Parathyroid adenoma (tissue), 2 donors: ENCODE measurements at regions not wholly inside any gene's neighbourhood (a gene's known extent, or its start where the extent isn't known, plus 50 kb on each side); places are given as distances from the start of the nearest gene placed in this dataset.

Source experiments
- H2AFZ ChIP-seq: fragments of 300-600 bp; sonication (generic); one replicate; pipeline ENCODE4 v1.7.0; 2017; ENCODE audit warnings: antibody characterized with exemption, mild to moderate bottlenecking
- H3K27ac ChIP-seq: fragments of 300-600 bp; sonication (generic); one replicate; pipeline ENCODE4 v1.7.0; 2017
- H3K27me3 ChIP-seq: fragments of 300-600 bp; sonication (generic); one replicate; pipeline ENCODE4 v1.7.0; 2017; ENCODE audit warnings: low read length; ENCODE audit not compliant: control insufficient read depth, insufficient read depth
- H3K36me3 ChIP-seq: fragments of 300-600 bp; sonication (generic); one replicate; pipeline ENCODE4 v1.7.0; 2017; ENCODE audit warnings: low read length; ENCODE audit not compliant: control insufficient read depth, insufficient read depth
- H3K4me1 ChIP-seq: fragments of 300-600 bp; sonication (generic); one replicate; pipeline ENCODE4 v1.7.0; 2017; ENCODE audit warnings: control low read depth
- H3K4me2 ChIP-seq: fragments of 300-600 bp; sonication (generic); one replicate; pipeline ENCODE4 v1.7.0; 2017; ENCODE audit warnings: low read length
- H3K4me3 ChIP-seq: fragments of 300-600 bp; sonication (generic); one replicate; pipeline ENCODE4 v1.7.0; 2017; ENCODE audit warnings: low read depth, low read length
- H3K79me2 ChIP-seq: fragments of 300-600 bp; sonication (generic); one replicate; pipeline ENCODE4 v1.7.0; 2017; ENCODE audit warnings: control low read depth
- H3K9ac ChIP-seq: fragments of 300-600 bp; sonication (generic); one replicate; pipeline ENCODE4 v1.7.0; 2017; ENCODE audit warnings: mild to moderate bottlenecking
- H3K9me3 ChIP-seq: fragments of 300-600 bp; sonication (generic); one replicate; pipeline ENCODE4 v1.7.0; 2017; ENCODE audit warnings: low read length; ENCODE audit not compliant: control insufficient read depth
- TF ChIP-seq, protein P1 (sequence below): fragments of 300-600 bp; sonication (generic); IDR thresholded peaks from one replicate; pipeline ENCODE4 v1.7.0; 2017; ENCODE audit warnings: antibody characterized with exemption, mild to moderate bottlenecking
- donor health status: primary hyperparathyroidism.

DNA sequence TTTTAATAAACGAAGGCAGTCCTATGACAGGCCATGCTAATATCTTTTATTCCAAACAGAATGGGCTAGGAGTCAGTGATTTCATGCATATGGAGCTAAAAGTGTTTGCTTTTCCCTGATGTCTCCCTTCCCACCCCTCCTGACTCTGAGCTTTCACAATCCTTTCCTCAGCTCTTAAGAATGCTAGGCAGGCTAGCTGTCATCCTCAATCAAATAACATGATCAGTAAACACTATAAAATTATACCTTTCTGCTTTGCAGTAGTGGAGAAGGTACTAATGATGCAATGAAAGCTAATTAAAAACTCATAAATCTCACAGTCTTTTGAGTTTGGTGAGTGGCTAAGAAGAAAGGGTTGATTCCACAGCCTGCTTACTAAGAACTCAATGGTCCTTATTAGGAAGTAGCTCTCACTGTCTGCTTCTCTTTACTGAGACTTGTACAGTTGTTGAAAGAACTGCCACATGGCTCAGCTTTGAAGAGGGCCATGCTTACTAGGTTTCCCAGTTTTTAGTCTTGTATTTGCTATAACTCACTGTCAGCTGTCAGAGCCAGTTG is 250.9 kb upstream of the JAG1 start:
- Histone ChIP-seq H3K27me3 (no peaks in the 10 kb centered on the region), H3K4me2 (no peak overlapping the region), H3K36me3 (no peaks in the 10 kb centered on the region), H3K27ac (no peak overlapping the region), H3K9ac (no peak overlapping the region), H3K4me3 (no peak overlapping the region), H3K4me1 (no peaks in the 10 kb centered on the region), H3K9me3 (no peaks in the 10 kb centered on the region), H2AFZ (no peak overlapping the region), H3K79me2 (no peaks in the 10 kb centered on the region)
- TF ChIP-seq, protein P1, sequence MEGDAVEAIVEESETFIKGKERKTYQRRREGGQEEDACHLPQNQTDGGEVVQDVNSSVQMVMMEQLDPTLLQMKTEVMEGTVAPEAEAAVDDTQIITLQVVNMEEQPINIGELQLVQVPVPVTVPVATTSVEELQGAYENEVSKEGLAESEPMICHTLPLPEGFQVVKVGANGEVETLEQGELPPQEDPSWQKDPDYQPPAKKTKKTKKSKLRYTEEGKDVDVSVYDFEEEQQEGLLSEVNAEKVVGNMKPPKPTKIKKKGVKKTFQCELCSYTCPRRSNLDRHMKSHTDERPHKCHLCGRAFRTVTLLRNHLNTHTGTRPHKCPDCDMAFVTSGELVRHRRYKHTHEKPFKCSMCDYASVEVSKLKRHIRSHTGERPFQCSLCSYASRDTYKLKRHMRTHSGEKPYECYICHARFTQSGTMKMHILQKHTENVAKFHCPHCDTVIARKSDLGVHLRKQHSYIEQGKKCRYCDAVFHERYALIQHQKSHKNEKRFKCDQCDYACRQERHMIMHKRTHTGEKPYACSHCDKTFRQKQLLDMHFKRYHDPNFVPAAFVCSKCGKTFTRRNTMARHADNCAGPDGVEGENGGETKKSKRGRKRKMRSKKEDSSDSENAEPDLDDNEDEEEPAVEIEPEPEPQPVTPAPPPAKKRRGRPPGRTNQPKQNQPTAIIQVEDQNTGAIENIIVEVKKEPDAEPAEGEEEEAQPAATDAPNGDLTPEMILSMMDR: no peak

GRCh38 chr20:10925767-10926166 is 252.0 kb upstream of the JAG1 start:
- H3K27ac ChIP-seq: no peak overlapping the region
- no peaks in the 10 kb centered on the region for H3K36me3 ChIP-seq
- no peaks in the 10 kb centered on the region for H3K27me3 ChIP-seq
- TF ChIP-seq, protein P1: no peak
- H3K4me1 ChIP-seq: no peaks in the 10 kb centered on the region
- no peak overlapping the region for H3K9ac ChIP-seq
- H3K4me2 ChIP-seq: no peak overlapping the region
- H3K4me3 ChIP-seq: no peak overlapping the region
- no peak overlapping the region for H2AFZ ChIP-seq
- H3K9me3 ChIP-seq: no peaks in the 10 kb centered on the region
- H3K79me2 ChIP-seq: no peaks in the 10 kb centered on the region

DNA sequence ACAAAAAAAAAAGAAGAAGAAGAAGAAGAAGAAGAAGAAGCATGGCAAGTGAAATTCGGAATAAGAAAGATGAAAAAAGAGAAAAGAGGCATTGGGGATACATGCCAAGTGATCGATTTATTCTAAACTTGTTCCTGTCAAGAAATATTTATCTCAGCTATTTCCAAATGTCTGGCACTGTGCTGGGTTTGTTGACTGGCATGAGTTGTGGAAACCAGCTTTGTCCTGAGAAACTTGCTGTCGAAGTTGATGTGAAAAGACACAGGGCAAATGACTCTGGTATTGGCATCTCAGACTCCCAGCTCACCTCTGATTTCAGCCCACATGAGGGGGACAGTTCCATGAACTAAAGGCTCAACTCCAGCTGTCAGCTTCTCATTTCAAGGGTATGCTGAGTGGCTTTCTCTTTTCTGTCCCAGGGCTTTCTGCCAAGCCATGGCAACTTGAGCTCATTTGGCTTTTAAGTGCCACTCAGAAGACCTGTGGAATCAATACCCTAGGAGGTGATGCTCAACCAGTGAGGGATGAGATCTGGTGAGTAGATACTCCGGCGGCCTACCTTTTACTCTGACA is 253.3 kb upstream of the JAG1 start:
- Histone ChIP-seq H3K4me3 (no peak overlapping the region), H3K79me2 (no peaks in the 10 kb centered on the region), H3K9me3 (no peaks in the 10 kb centered on the region), H3K27me3 (no peaks in the 10 kb centered on the region), H3K36me3 (no peaks in the 10 kb centered on the region), H3K4me2 (no peak overlapping the region), H3K9ac (no peak overlapping the region), H3K4me1 (no peaks in the 10 kb centered on the region), H3K27ac (no peak overlapping the region), H2AFZ (no peak overlapping the region)
- TF ChIP-seq, protein P1: no peak

- H3K9ac ChIP-seq: no peak overlapping the region
- no peaks in the 10 kb centered on the region for H3K27me3 ChIP-seq
- TF ChIP-seq, protein P1: no peak
- no peak overlapping the region for H3K4me2 ChIP-seq
- H2AFZ ChIP-seq: no peak overlapping the region
- H3K4me1 ChIP-seq: no peaks in the 10 kb centered on the region
- no peak overlapping the region for H3K27ac ChIP-seq
- H3K36me3 ChIP-seq: no peaks in the 10 kb centered on the region
- H3K9me3 ChIP-seq: no peaks in the 10 kb centered on the region
- no peak overlapping the region for H3K4me3 ChIP-seq
- no peaks in the 10 kb centered on the region for H3K79me2 ChIP-seq
These were observed 254.4 kb upstream of the JAG1 start for GRCh38 chr20:10927936-10928840.
